ENCODE measurements at regions not wholly inside any gene's neighbourhood (a gene's known extent, or its start where the extent isn't known, plus 50 kb on each side); places are given as distances from the start of the nearest gene placed in this dataset.

DNA sequence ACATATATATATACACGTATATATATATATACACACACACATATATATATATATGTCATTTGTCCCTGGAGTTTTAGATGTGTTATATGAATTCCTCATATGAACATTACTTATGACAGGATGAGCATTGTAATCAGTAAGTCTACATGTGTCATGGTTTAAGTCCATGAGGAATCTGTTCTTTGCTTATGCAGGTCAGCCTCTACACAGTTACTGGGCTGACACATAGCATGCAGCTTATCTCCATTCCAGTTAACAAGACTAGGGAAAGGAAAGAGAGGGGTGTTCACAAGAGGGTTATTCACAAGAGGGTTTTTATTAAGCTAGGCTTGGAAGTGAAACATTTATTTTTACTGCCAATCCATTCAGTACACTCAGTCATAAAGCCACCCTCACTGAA is 226.7 kb downstream of the SNX13 start:
- H3K4me1 ChIP-seq, result no peaks in the 10 kb centered on the region
- intact Hi-C loops (cut with DNase I; ENCODE audit: low total_unique reads), result no loop called here
- in situ Hi-C loops (cut with MboI; ENCODE audit: low pct_ligation_motif_present in 1 of 4, low pct_unique_long_range_greater_than_20kb in 1 of 4, low sequenced_read_pairs in 3 of 4), result loop anchor here in 1 of 4 donors (25.0 kb wide), 1 partner anchor 624 kb away; no protein-coding TSS in a partner anchor
- no peaks in the 10 kb centered on the region for H3K36me3 ChIP-seq
- no peak overlapping the region for H3K4me3 ChIP-seq
- no peaks in the 10 kb centered on the region for H3K9me3 ChIP-seq
- no peaks in the 10 kb centered on the region for H3K27me3 ChIP-seq
- WGBS, 2 donors (ENCODE audit: low coverage in 1 of 2), result 0 to 60% methylated on average over 1 of the region's 1 CpG
- TF ChIP-seq POLR2AphosphoS5 (IDR thresholded peaks at IDR 0.05), result no peak
- no peak for TF ChIP-seq EP300 (IDR thresholded peaks at IDR 0.05; ENCODE audit: low read depth)
- TF ChIP-seq, protein P1, sequence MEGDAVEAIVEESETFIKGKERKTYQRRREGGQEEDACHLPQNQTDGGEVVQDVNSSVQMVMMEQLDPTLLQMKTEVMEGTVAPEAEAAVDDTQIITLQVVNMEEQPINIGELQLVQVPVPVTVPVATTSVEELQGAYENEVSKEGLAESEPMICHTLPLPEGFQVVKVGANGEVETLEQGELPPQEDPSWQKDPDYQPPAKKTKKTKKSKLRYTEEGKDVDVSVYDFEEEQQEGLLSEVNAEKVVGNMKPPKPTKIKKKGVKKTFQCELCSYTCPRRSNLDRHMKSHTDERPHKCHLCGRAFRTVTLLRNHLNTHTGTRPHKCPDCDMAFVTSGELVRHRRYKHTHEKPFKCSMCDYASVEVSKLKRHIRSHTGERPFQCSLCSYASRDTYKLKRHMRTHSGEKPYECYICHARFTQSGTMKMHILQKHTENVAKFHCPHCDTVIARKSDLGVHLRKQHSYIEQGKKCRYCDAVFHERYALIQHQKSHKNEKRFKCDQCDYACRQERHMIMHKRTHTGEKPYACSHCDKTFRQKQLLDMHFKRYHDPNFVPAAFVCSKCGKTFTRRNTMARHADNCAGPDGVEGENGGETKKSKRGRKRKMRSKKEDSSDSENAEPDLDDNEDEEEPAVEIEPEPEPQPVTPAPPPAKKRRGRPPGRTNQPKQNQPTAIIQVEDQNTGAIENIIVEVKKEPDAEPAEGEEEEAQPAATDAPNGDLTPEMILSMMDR (IDR thresholded peaks at IDR 0.05), result no peak
- no peak for TF ChIP-seq POLR2A (IDR thresholded peaks at IDR 0.05)
- no peak overlapping the region for H3K27ac ChIP-seq
- DNase-seq, result no peak

DNA sequence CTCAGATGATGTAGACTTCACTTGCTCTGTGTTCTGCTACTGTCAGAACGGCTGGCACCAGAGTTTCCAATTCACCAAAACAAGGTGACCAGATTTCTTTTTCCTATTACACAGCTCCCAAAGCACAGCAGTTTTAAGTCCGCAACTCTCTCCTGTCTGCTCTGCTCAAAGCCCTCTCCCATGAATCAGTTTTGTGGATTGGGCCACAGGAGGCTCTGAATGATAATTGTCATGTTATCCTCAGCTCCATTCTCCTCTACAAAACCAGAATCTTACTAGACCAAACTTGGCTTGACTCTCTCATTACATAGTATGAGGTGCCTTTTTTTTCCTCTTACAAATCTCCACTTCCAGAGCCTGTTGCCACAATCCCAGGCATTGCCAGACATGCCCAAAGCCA is 223.5 kb downstream of the SNX13 start:
- DNase-seq, result no peak
- Histone ChIP-seq H3K4me1 (no peaks in the 10 kb centered on the region), H3K36me3 (no peaks in the 10 kb centered on the region), H3K27ac (no peak overlapping the region), H3K27me3 (no peaks in the 10 kb centered on the region), H3K9me3 (no peaks in the 10 kb centered on the region), H3K4me3 (no peak overlapping the region)
- TF ChIP-seq EP300 (IDR thresholded peaks at IDR 0.05; ENCODE audit: low read depth), result no peak
- no peak for TF ChIP-seq POLR2AphosphoS5 (IDR thresholded peaks at IDR 0.05)
- in situ Hi-C loops (cut with MboI; ENCODE audit: low pct_ligation_motif_present in 1 of 4, low pct_unique_long_range_greater_than_20kb in 1 of 4, low sequenced_read_pairs in 3 of 4) (loop anchor here in 1 of 4 donors (25.0 kb wide), 1 partner anchor 620 kb away; no protein-coding TSS in a partner anchor), intact Hi-C loops (cut with DNase I; ENCODE audit: low total_unique reads) (no loop called here)
- 78 to 84% methylated on average over 1 to 2 of the region's 2 CpGs for WGBS, 2 donors (ENCODE audit: low coverage in 1 of 2)

DNA sequence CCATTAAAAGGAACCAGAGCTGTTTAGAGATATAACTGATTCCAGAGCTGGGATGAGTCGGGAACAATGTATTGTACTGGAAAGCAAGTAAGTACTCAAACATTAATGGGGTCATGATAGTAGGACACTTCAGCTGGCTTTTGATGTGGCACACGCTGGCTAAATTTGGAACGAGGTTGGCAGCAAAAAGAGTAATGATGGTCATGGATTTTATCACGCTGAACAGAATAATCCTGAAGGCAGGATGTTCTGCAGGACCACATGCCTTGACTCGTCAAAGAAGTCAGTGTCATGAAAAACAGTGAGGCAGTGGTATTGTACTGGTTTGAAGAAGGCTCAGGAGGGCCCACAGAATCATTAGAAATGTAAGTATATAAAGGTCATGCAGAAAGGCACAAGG is 220.3 kb downstream of the SNX13 start:
- H3K27me3 ChIP-seq, result no peaks in the 10 kb centered on the region
- no peak overlapping the region for H3K4me3 ChIP-seq
- no peaks in the 10 kb centered on the region for H3K4me1 ChIP-seq
- no peaks in the 10 kb centered on the region for H3K9me3 ChIP-seq
- intact Hi-C loops (cut with DNase I; ENCODE audit: low total_unique reads), result no loop called here
- no peak for DNase-seq
- no peaks in the 10 kb centered on the region for H3K36me3 ChIP-seq
- no peak overlapping the region for H3K27ac ChIP-seq
- in situ Hi-C loops (cut with MboI; ENCODE audit: low pct_ligation_motif_present in 1 of 4, low pct_unique_long_range_greater_than_20kb in 1 of 4, low sequenced_read_pairs in 3 of 4), result loop anchor here in 1 of 4 donors (25.0 kb wide), 1 partner anchor 617 kb away; no protein-coding TSS in a partner anchor
- 77 to 88% methylated on average over 3 to 5 of the region's 5 CpGs for WGBS, 2 donors (ENCODE audit: low coverage in 1 of 2)
- TF ChIP-seq POLR2AphosphoS5 (IDR thresholded peaks at IDR 0.05) (no peak), EP300 (IDR thresholded peaks at IDR 0.05; ENCODE audit: low read depth) (no peak), POLR2A (IDR thresholded peaks at IDR 0.05) (no peak)
- TF ChIP-seq, protein P1 (IDR thresholded peaks at IDR 0.05), result no peak

DNA sequence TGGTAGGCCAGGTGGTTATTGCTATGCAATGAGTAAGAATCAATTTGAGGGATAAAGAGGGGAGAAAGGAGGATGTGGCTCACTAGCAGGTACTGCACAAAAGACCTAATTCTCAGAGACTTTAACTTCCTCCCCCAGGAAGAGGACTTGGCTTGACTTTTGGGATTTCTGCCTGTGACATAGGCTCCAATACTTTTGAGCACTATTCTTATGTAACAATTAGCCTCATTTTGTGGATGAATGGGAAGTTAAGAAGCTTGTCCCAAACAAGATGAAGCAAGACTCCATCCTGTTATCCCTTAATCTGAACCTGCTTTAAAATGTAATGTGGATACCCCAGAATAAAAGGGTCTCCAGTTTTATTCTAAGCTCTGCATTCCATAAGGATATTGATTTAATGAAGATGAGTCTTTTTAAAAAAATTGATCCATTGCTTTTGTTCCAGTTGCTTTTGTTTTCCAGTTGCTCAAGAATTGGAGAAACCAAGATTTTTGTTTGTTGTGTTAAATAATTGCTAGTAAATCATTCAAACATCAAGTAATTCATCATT is 218.5 kb downstream of the SNX13 start:
- Histone ChIP-seq H3K4me1 (no peaks in the 10 kb centered on the region), H3K4me3 (no peak overlapping the region), H3K27me3 (no peaks in the 10 kb centered on the region), H3K9me3 (no peaks in the 10 kb centered on the region), H3K27ac (no peak overlapping the region), H3K36me3 (no peaks in the 10 kb centered on the region)
- no peak for TF ChIP-seq POLR2AphosphoS5 (IDR thresholded peaks at IDR 0.05)
- no peak for TF ChIP-seq EP300 (IDR thresholded peaks at IDR 0.05; ENCODE audit: low read depth)
- no peak for TF ChIP-seq POLR2A (IDR thresholded peaks at IDR 0.05)
- TF ChIP-seq, protein P1 (IDR thresholded peaks at IDR 0.05), result no peak
- in situ Hi-C loops (cut with MboI; ENCODE audit: low pct_ligation_motif_present in 1 of 4, low pct_unique_long_range_greater_than_20kb in 1 of 4, low sequenced_read_pairs in 3 of 4) (loop anchor here in 1 of 4 donors (25.0 kb wide), 1 partner anchor 615 kb away; no protein-coding TSS in a partner anchor), intact Hi-C loops (cut with DNase I; ENCODE audit: low total_unique reads) (no loop called here)
- DNase-seq, result no peak

DNA sequence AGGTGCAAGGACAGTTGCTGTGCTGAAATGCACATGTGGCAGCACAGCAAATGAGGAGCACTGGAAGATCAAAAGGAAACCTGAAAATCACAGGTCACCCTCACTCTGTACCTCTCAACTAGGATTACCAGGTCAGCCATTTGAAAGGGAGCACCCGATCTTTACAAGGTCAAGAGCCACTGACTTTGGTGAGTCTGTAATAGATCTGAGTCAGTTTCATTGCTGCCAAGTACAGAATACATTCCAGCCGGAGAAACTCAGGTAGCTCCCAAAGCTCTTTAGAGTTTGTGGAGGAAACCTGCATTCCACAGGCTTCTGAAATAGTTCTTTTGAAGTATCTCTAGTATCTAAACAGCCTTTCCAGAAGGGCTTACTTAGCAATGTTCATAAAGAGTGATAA is 217.5 kb downstream of the SNX13 start:
- no peaks in the 10 kb centered on the region for H3K36me3 ChIP-seq
- no peak for TF ChIP-seq EP300 (IDR thresholded peaks at IDR 0.05; ENCODE audit: low read depth)
- TF ChIP-seq, protein P1 (IDR thresholded peaks at IDR 0.05), result no peak
- no peak for TF ChIP-seq POLR2A (IDR thresholded peaks at IDR 0.05)
- TF ChIP-seq POLR2AphosphoS5 (IDR thresholded peaks at IDR 0.05), result no peak
- H3K27me3 ChIP-seq, result no peaks in the 10 kb centered on the region
- intact Hi-C loops (cut with DNase I; ENCODE audit: low total_unique reads), result no loop called here
- WGBS, 2 donors (ENCODE audit: low coverage in 1 of 2), result 77% methylated on average over 2 of the region's 2 CpGs; no CpG with 5 or more reads in 1 of the 2 donors
- H3K27ac ChIP-seq, result no peak overlapping the region
- H3K9me3 ChIP-seq, result no peaks in the 10 kb centered on the region
- no peaks in the 10 kb centered on the region for H3K4me1 ChIP-seq
- H3K4me3 ChIP-seq, result no peak overlapping the region
- in situ Hi-C loops (cut with MboI; ENCODE audit: low pct_ligation_motif_present in 1 of 4, low pct_unique_long_range_greater_than_20kb in 1 of 4, low sequenced_read_pairs in 3 of 4), result loop anchor here in 1 of 4 donors (25.0 kb wide), 1 partner anchor 615 kb away; no protein-coding TSS in a partner anchor
- no peak for DNase-seq
